ENCODE measurements at regions not wholly inside any gene's neighbourhood (a gene's known extent, or its start where the extent isn't known, plus 50 kb on each side); places are given as distances from the start of the nearest gene placed in this dataset.
"Not testable (repeated sequence)": the region's sequence is repeated elsewhere in the genome, so short reads cannot be mapped to it uniquely, and the experiment has no call there.

GRCh38 chr10:55551603-55552002, 750.6 kb upstream of the PCDH15 start:
- Histone ChIP-seq H3K4me3 (ENCODE audit: control insufficient read depth in 2 of 3, extremely low read depth in 1 of 3, insufficient read depth in 2 of 3, low read depth in 1 of 3, low read length in 3 of 3) (no peak overlapping the region), H3K36me3 (ENCODE audit: control insufficient read depth in 2 of 2, extremely low read depth in 1 of 2, insufficient read depth in 2 of 2, low read length in 2 of 2) (no peaks in the 10 kb centered on the region), H4K20me1 (ENCODE audit: control insufficient read depth, extremely low read depth, insufficient read depth, low read length) (no peaks in the 10 kb centered on the region), H2AFZ (ENCODE audit: control insufficient read depth, low read length) (no peak overlapping the region), H3K4me1 (ENCODE audit: control insufficient read depth, extremely low read depth, insufficient read depth, low read length) (no peaks in the 10 kb centered on the region), H3K9me3 (ENCODE audit: control insufficient read depth, low read depth, low read length) (no peaks in the 10 kb centered on the region), H3K27ac (ENCODE audit: control insufficient read depth, insufficient read depth, low read length) (no peak overlapping the region), H3K4me2 (ENCODE audit: control insufficient read depth, extremely low read depth, insufficient read depth, low read depth, low read length) (no peak overlapping the region), H3K9ac (ENCODE audit: control insufficient read depth, extremely low read depth, insufficient read depth, low read length) (no peak overlapping the region), H3K27me3 (ENCODE audit: control insufficient read depth, extremely low read depth, insufficient read depth, low read length) (no peaks in the 10 kb centered on the region), H3K79me2 (ENCODE audit: control insufficient read depth, insufficient read depth, low read length) (no peaks in the 10 kb centered on the region), H3K9me1 (ENCODE audit: control insufficient read depth, extremely low read depth, insufficient read depth, low read length) (no peaks in the 10 kb centered on the region)
- dilution Hi-C loops (cut with MboI; ENCODE audit: extremely low pct_ligation_motif_present, low sequenced_read_pairs): no loop called here
- no peak for TF ChIP-seq CTCF (optimal IDR thresholded peaks at IDR 0.05 in 1 of 3, IDR thresholded peaks at IDR 0.05 in 1 of 3, conservative IDR thresholded peaks at IDR 0.05 in 1 of 3; ENCODE audit: extremely low read depth in 1 of 3, insufficient read depth in 2 of 3, low read length in 3 of 3)
- no peak for TF ChIP-seq EZH2 (IDR thresholded peaks at IDR 0.05; ENCODE audit: low read length)
- no peak for FAIRE-seq
- DNase-seq (ENCODE audit: low read depth, low spot score): no peak

- Histone ChIP-seq H3K9ac (ENCODE audit: control insufficient read depth, extremely low read depth, insufficient read depth, low read length) (no peak overlapping the region), H3K4me3 (ENCODE audit: control insufficient read depth in 2 of 3, extremely low read depth in 1 of 3, insufficient read depth in 2 of 3, low read depth in 1 of 3, low read length in 3 of 3) (no peak overlapping the region), H3K27me3 (ENCODE audit: control insufficient read depth, extremely low read depth, insufficient read depth, low read length) (no peaks in the 10 kb centered on the region), H4K20me1 (ENCODE audit: control insufficient read depth, extremely low read depth, insufficient read depth, low read length) (no peaks in the 10 kb centered on the region), H3K36me3 (ENCODE audit: control insufficient read depth in 2 of 2, extremely low read depth in 1 of 2, insufficient read depth in 2 of 2, low read length in 2 of 2) (no peaks in the 10 kb centered on the region), H2AFZ (ENCODE audit: control insufficient read depth, low read length) (no peak overlapping the region), H3K9me1 (ENCODE audit: control insufficient read depth, extremely low read depth, insufficient read depth, low read length) (no peaks in the 10 kb centered on the region), H3K4me1 (ENCODE audit: control insufficient read depth, extremely low read depth, insufficient read depth, low read length) (no peaks in the 10 kb centered on the region), H3K4me2 (ENCODE audit: control insufficient read depth, extremely low read depth, insufficient read depth, low read depth, low read length) (no peak overlapping the region), H3K79me2 (ENCODE audit: control insufficient read depth, insufficient read depth, low read length) (no peaks in the 10 kb centered on the region), H3K27ac (ENCODE audit: control insufficient read depth, insufficient read depth, low read length) (no peak overlapping the region), H3K9me3 (ENCODE audit: control insufficient read depth, low read depth, low read length) (no peaks in the 10 kb centered on the region)
- DNase-seq (ENCODE audit: low read depth, low spot score): no peak
- dilution Hi-C loops (cut with MboI; ENCODE audit: extremely low pct_ligation_motif_present, low sequenced_read_pairs): no loop called here
- no peak for FAIRE-seq
- no peak for TF ChIP-seq CTCF (optimal IDR thresholded peaks at IDR 0.05 in 1 of 3, IDR thresholded peaks at IDR 0.05 in 1 of 3, conservative IDR thresholded peaks at IDR 0.05 in 1 of 3; ENCODE audit: extremely low read depth in 1 of 3, insufficient read depth in 2 of 3, low read length in 3 of 3)
- TF ChIP-seq EZH2 (IDR thresholded peaks at IDR 0.05; ENCODE audit: low read length): no peak
Measured at GRCh38 chr10:55550236-55550635, 749.2 kb upstream of the PCDH15 start.

- dilution Hi-C loops (cut with MboI; ENCODE audit: extremely low pct_ligation_motif_present, low sequenced_read_pairs); H3K9me1 ChIP-seq (ENCODE audit: control insufficient read depth, extremely low read depth, insufficient read depth, low read length); H2AFZ ChIP-seq (ENCODE audit: control insufficient read depth, low read length): not testable (repeated sequence)
Measured at GRCh38 chr10:55537497-55537896, 736.5 kb upstream of the PCDH15 start.

More at GRCh38 chr10:55537497-55537896, 736.5 kb upstream of the PCDH15 start:
- FAIRE-seq; H4K20me1 ChIP-seq (ENCODE audit: control insufficient read depth, extremely low read depth, insufficient read depth, low read length); H3K36me3 ChIP-seq (ENCODE audit: control insufficient read depth in 2 of 2, extremely low read depth in 1 of 2, insufficient read depth in 2 of 2, low read length in 2 of 2); H3K79me2 ChIP-seq (ENCODE audit: control insufficient read depth, insufficient read depth, low read length); H3K4me1 ChIP-seq (ENCODE audit: control insufficient read depth, extremely low read depth, insufficient read depth, low read length); DNase-seq (ENCODE audit: low read depth, low spot score); H3K4me3 ChIP-seq (ENCODE audit: control insufficient read depth in 2 of 3, extremely low read depth in 1 of 3, insufficient read depth in 2 of 3, low read depth in 1 of 3, low read length in 3 of 3); H3K9me3 ChIP-seq (ENCODE audit: control insufficient read depth, low read depth, low read length); H3K27me3 ChIP-seq (ENCODE audit: control insufficient read depth, extremely low read depth, insufficient read depth, low read length); H3K4me2 ChIP-seq (ENCODE audit: control insufficient read depth, extremely low read depth, insufficient read depth, low read depth, low read length); H3K9ac ChIP-seq (ENCODE audit: control insufficient read depth, extremely low read depth, insufficient read depth, low read length); H3K27ac ChIP-seq (ENCODE audit: control insufficient read depth, insufficient read depth, low read length): not testable (repeated sequence)
